Dermis microvascular lymphatic vessel endothelial cell (primary cell): ENCODE measurements at regions not wholly inside any gene's neighbourhood (a gene's known extent, or its start where the extent isn't known, plus 50 kb on each side); places are given as distances from the start of the nearest gene placed in this dataset.

Experiments
- DNase-seq, 2 donors: peaks; one replicate each; pipeline versions ENCODE4 v3.0.0 to v3.0.0-alpha.2; 2010; ENCODE audit warnings: low read depth in 2 of 2

GRCh38 chr1:213864091-213864490 is 123.7 kb upstream of the PROX1 start:
- no peak for DNase-seq

- no peak for DNase-seq
These were observed 119.3 kb upstream of the PROX1 start for GRCh38 chr1:213868482-213868881.

GRCh38 chr1:213871179-213871578 is 116.6 kb upstream of the PROX1 start:
- DNase-seq, result no peak

GRCh38 chr1:213874789-213875188 is 113.0 kb upstream of the PROX1 start:
- no peak for DNase-seq

- DNase-seq, result no peak
These were observed 111.2 kb upstream of the PROX1 start for GRCh38 chr1:213876531-213876930.

GRCh38 chr1:213883618-213884017 is 104.2 kb upstream of the PROX1 start:
- no peak for DNase-seq

GRCh38 chr1:213884402-213884801 is 103.4 kb upstream of the PROX1 start:
- DNase-seq, result no peak

GRCh38 chr1:213884942-213885341 is 102.8 kb upstream of the PROX1 start:
- no peak for DNase-seq

- DNase-seq, result no peak
These were observed 99.9 kb upstream of the PROX1 start for GRCh38 chr1:213887842-213888241.

GRCh38 chr1:213891989-213892902 is 95.5 kb upstream of the PROX1 start:
- DNase-seq, result no peak

- DNase-seq, result no peak
These were observed 89.1 kb upstream of the PROX1 start for GRCh38 chr1:213898684-213899083.

GRCh38 chr1:213899413-213899812 is 88.4 kb upstream of the PROX1 start:
- no peak for DNase-seq

GRCh38 chr1:213905344-213905743 is 82.4 kb upstream of the PROX1 start:
- no peak for DNase-seq

- no peak for DNase-seq
These were observed 79.3 kb upstream of the PROX1 start for GRCh38 chr1:213908521-213908920.

- DNase-seq, result no peak
These were observed 73.4 kb upstream of the PROX1 start for GRCh38 chr1:213914392-213914791.

GRCh38 chr1:213921311-213921710 is 66.5 kb upstream of the PROX1 start:
- no peak for DNase-seq

GRCh38 chr1:213921712-213922111 is 66.1 kb upstream of the PROX1 start:
- no peak for DNase-seq

GRCh38 chr1:213925531-213926182 is 62.1 kb upstream of the PROX1 start:
- peak; percentile 13 to 74 for DNase-seq

GRCh38 chr1:213927846-213928245 is 59.9 kb upstream of the PROX1 start:
- DNase-seq, result no peak

- DNase-seq, result no peak
These were observed 58.4 kb upstream of the PROX1 start for GRCh38 chr1:213929398-213929797.

- DNase-seq, result no peak
These were observed 55.9 kb upstream of the PROX1 start for GRCh38 chr1:213931836-213932235.

GRCh38 chr1:213933336-213933735 is 54.4 kb upstream of the PROX1 start:
- no peak for DNase-seq

GRCh38 chr1:213934649-213935048 is 53.1 kb upstream of the PROX1 start:
- DNase-seq, result peak in 1 of 2 donors; percentile 26
